ENCODE measurements at regions not wholly inside any gene's neighbourhood (a gene's known extent, or its start where the extent isn't known, plus 50 kb on each side); places are given as distances from the start of the nearest gene placed in this dataset.
"Not testable (repeated sequence)": the region's sequence is repeated elsewhere in the genome, so short reads cannot be mapped to it uniquely, and the experiment has no call there.

- no peak for DNase-seq
Observed at GRCh38 chr5:112472614-112473013, 53.5 kb upstream of the EPB41L4A start.

GRCh38 chr5:112473989-112474388, 54.9 kb upstream of the EPB41L4A start:
- DNase-seq, result no peak

- DNase-seq, result peak; percentile 80
Observed at GRCh38 chr5:112475747-112476365, 56.8 kb upstream of the EPB41L4A start.

- peak; percentile 81 for DNase-seq
Observed at GRCh38 chr5:112479418-112479817, 60.3 kb upstream of the EPB41L4A start.

DNA sequence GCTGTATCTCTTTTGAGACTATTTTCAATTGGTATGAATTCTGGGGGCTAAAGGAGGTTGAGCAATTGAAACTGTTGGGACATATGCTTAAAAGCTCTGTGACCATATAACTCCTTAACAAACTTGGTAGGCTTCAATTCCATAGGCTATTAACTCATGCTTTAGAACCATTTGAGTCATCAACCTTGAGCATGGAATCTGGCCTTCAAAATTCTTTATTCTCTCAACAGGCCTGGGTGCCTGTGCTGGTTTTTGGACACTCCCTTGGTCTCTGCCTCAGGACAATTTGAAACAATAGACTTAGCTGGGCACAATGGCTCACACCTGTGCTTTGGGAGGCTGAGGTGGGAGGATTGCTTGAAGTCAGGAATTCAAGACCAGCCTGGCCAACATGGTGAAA, 61.4 kb upstream of the EPB41L4A start:
- no peak for DNase-seq

DNA sequence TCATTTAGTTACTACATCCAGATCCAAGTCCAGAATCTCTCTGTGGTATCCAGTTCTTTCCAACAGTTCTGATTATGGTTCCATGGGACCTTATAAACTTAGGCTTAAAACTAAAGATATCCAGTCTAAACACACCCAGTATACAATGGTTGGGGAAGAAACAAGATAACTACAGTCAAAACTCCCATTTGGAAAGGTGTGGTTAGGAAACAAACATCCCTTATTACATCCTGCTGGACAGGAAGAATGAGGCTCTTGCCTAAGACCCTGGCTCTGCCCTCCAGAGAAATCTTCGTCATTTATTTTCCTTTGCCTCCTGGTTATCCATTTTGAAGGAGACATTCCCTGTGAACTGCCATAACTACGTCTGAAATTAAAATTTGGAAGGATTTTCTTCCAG, 64.6 kb upstream of the EPB41L4A start:
- no peak for DNase-seq

DNA sequence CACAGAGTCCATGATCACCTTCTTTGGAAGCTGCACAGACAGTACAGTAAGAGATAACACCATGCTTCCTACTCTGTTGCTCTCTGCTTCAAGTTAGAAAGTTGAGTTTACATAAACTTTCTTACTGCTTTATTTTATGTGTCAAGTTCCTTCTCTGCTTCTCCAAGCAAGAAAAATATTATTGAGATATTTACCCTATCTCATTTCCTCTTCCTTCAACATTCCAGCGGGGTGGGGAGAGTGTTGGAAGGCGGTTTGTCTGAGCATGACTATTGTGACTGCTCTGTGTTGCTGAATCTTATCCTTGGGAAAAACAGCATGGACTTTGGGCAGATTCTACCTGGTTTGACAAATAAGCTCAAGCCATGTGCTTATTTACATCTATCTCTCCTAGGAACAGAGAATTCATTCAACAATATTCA, 66.9 kb upstream of the EPB41L4A start:
- DNase-seq, result no peak

DNA sequence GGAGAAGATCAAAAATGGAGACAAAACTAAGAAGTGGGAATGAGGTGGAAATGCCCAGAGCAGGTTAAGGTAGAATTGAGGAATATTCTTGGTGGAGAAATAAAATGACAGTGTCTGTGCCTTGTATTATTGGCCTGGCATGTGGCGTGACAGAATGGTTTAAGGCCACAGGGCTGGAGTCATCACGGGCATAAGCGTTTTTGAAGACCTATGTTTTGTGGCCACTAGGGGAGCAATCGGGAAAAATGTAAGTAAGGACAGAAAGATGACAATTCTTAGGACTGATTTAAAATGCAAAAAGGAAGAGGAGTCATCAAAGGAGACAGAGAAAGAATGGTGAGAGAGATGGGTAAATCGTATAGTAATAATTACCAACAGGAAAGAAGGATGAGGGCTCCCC, 72.2 kb upstream of the EPB41L4A start:
- no peak for DNase-seq

- DNase-seq, result peak; percentile 2
Observed at GRCh38 chr5:112492291-112492690, 73.2 kb upstream of the EPB41L4A start.

GRCh38 chr5:112503749-112504501, 84.8 kb upstream of the EPB41L4A start:
- not testable (repeated sequence) for DNase-seq

DNA sequence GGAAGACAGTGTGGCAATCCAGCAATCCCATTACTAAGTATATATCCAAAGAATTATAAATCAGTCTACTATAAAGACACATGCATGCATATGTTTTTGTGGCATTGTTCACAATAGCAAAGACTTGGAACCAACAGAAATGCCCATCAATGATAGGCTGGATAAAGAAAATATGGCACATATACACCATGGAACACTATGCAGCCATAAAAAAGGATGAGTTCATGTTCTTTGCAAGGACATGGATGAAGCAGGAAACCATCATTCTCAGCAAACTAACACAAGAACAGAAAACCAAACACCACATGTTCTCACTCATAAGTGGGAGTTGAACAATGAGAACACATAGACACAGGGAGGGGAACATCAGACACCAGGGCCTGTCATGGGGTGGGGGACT, 90.0 kb upstream of the EPB41L4A start:
- DNase-seq, result not testable (repeated sequence)

- DNase-seq, result no peak
Observed at GRCh38 chr5:112511920-112512319, 92.8 kb upstream of the EPB41L4A start.

DNA sequence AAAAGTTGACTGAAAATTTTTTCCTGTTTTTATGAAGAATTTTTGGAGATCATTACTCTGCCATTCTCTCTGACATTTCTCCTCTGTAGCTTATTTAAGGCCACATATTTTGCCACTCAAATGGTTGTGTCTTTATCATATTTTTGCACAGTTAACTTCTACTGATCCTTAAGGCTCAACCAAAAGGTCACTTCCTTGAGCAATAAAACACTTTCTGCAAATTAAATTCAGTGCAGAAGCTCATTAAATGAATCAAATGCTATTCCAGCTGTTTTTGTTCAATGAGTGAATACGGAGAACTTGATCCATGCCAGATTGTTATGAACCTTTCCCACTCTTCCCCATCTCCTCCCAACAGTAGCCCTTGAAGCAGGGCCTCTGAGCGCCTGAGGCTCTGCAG, 93.8 kb upstream of the EPB41L4A start:
- DNase-seq, result no peak

DNA sequence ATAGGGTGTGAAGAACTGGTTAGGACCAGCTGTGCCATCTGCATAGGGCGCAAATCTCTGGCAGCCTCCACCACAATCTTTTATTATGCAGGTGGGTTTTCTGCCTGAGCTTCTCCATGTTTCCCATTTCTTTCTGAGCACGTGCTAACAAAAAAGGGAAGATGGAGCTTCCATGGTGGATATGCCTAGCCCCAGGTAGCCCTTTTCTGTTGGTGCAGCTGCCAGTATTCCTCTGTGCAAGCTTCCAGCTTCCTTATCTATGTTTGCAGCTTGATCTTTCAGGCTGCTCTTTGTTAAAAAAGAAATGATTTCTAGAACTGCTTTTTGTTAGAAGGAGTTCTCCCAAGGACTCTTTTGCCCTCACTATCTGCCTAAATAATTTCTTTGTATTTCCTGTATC, 95.0 kb upstream of the EPB41L4A start:
- no peak for DNase-seq

DNA sequence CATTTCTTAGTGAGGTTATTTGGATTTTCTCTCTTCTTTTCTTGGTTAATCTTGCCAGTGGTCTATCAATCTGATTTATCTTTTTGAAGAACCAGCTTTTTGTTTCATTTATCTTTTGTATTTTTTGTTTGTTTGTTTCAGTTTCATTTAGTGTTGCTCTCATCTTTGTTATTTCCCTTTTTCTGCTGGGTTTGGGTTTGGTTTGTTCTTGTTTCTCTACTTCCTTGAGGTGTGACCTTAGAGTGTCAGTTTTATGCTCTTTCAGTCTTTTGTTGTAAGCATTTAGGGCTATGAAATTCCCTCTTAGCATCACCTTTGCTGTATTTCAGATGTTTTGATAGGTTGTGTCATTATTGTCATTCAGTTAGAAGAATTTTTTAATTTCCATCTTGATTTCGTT, 101.4 kb upstream of the EPB41L4A start:
- not testable (repeated sequence) for DNase-seq

- not testable (repeated sequence) for DNase-seq
Observed at GRCh38 chr5:112522891-112523673, 104.0 kb upstream of the EPB41L4A start.

DNA sequence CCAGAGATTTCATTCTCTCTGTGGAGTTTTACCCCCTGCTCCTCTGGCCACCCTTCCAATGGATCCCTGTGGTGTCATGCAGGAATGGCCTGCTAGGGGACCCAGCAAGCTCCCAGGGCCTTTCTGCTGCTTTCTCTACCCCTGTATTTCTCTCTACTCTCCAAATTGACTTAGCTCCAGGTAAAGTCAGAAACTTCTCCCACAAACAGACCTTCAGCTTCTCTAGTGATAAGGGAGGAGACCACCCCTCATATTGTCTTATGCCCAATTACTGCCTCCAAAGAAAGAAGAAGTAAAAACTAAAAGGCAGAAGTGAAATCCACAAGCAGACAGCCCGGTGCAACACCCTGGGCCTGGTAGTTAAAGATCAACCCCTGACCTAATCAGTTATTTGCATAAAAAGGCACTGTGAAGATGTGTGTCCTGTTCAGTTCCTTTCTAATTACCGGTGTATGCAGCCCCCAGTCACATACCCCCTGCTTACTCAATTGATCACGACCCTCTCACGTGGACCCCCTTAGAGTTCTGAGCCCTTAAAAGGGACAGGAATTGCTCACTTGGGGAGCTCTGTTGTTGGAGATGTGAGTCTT, 104.7 kb upstream of the EPB41L4A start:
- not testable (repeated sequence) for DNase-seq

DNA sequence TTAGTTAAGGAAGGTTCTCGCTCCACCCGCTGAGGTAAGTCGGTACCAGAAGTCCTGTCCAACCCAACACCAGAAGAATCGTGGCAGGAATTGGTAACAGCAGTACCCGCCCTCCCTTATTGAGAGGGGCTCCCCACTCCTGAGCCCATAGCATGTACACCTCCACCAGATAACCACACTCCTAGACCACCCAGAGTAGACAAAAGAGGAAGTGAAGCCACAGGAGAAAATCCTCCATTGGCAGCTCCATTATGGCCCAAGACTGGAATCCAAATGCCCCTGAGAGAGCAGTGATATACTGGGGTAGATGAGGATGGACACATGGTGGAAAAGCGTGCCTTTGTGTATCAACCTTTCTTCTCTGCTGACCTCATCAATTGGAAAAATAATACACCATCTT, 106.1 kb upstream of the EPB41L4A start:
- no peak for DNase-seq

DNA sequence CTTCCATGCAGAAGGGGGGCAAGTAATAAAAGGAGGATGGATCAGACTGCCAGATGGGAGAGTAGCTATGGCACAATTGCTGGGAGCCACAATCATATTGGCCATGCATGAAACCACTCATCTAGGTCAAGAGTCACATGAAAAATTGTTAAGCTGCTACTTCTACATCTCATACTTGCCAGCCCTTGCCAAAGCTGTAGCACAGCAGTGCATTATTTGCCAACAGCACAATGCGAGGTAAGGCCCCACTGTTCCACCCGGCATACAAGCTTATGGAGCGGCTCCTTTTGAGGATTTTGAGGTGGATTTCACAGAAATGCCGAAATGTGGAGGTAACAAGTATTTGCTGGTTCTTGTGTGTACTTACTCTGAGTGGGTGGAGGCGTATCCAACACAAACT, 109.9 kb upstream of the EPB41L4A start:
- DNase-seq, result no peak

DNA sequence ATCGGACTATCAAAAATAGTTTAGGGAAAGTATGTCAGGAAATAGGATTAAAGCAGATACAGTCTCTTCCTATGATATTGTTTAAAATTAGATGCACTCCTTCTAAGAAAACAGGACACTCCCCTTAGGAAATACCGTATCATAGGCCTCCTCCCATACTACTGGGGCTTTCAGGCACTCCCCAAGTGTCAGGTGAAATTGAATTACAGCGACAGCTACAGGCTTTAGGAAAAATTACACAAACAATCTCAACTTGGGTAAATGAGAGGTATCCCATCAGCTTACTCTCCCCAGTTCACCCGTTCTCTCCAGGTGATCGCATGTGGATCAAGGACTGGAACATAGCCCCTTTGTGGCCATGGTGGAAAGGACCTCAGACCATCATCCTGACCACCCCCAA, 110.4 kb upstream of the EPB41L4A start:
- no peak for DNase-seq

GRCh38 chr5:112532654-112533360, 113.7 kb upstream of the EPB41L4A start:
- DNase-seq, result no peak

DNA sequence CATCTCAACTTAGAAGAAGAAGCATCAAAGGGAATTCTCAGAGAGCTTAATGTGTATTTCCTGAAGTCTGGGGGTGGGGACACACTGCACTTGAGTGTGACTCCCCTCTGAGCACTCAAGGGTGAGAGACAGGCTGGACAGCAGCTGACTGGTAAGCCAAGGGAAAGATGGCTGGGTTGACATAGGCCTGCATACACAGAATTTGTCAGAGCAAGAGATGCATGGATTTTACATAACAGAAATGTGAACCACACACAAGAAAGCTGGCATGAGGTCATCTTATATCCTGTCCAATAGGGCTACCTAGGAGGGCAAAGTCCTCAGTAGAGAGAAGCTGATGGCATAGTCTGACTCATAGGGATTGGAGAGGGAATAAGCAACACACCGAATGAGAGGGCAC, 114.3 kb upstream of the EPB41L4A start:
- no peak for DNase-seq

DNA sequence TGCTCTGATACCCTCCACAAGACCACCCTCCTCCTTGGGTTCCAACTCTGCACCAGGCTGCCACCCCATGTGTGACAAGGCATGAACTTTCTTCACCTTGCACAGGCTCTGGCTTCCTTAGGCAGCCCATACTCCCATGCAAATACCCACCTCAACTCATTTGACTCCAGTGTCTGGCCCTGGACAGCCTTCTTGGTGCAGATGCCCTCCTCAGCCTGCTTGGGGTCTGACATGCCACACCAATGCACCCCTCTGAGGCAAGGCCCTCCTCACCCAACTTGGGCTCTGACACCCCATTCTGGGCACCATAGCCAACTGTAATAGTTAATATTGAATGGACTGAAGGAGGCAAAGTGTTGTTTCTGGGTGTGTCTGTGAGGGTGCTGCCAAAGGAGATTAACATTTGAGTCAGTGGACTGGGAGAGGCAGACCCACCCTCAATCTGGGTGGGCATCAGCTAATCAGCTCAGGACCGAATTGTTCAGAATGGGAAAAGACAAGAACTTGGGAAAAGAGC, 115.0 kb upstream of the EPB41L4A start:
- DNase-seq, result no peak
